Caco-2 (cell line): ENCODE measurements at regions not wholly inside any gene's neighbourhood (a gene's known extent, or its start where the extent isn't known, plus 50 kb on each side); places are given as distances from the start of the nearest gene placed in this dataset.
A peak's percentile ranks its signal among the peaks of the same experiment; 100 is the strongest.

Experiments
- BruUV-seq: library from RNA; stranded (reverse); fragments of 400-500 nt; replicated peaks from 2 replicates; lab custom pipeline; 2021; lab: Mats Ljungman, UMichigan
- CTCF ChIA-PET: fragments of 300-600 bp; sonication (Branson Sonifier 250); formaldehyde crosslinking; loops from one replicate; lab custom pipeline; 2022; ENCODE audit warnings: antibody characterized with exemption; lab: Charles Lee
- POLR2A ChIA-PET: fragments of 300-600 bp; sonication (Branson Sonifier 250); formaldehyde crosslinking; loops from one replicate; lab custom pipeline; 2022; ENCODE audit warnings: antibody characterized with exemption; lab: Charles Lee
- DNase-seq, 2 experiments: peaks; one replicate each; pipeline versions ENCODE4 v3.0.0 to v3.0.0-alpha.2; 2020 to 2022
- H3K27me3 ChIP-seq: replicated peaks from 2 replicates; pipeline ENCODE4 v1.6.0; 2011; ENCODE audit warnings: low read length; ENCODE audit not compliant: control insufficient read depth, insufficient read depth
- H3K36me3 ChIP-seq: 2 replicates; pipeline ENCODE4 v1.5.1; 2011; ENCODE audit warnings: low read length; ENCODE audit not compliant: control insufficient read depth, insufficient read depth
- H3K4me1 ChIP-seq: fragments of 250-450 bp; sonication (Bioruptor Pico); 2 replicates; pipeline ENCODE4 v1.5.1; 2020; ENCODE audit warnings: mild to moderate bottlenecking
- H3K4me3 ChIP-seq: 2 replicates; pipeline ENCODE4 v1.5.1; 2011; ENCODE audit warnings: low read depth, mild to moderate bottlenecking, control low read depth, low read length
- H3K9me3 ChIP-seq: fragments of 250-450 bp; sonication (Bioruptor Pico); 2 replicates; pipeline ENCODE4 v1.5.1; 2020; ENCODE audit warnings: mild to moderate bottlenecking, moderate library complexity
- H3K27ac Mint-ChIP-seq: one replicate; pipeline ENCODE4 v1.8.0; 2022; ENCODE audit warnings: mixed read lengths; ENCODE audit not compliant: unreplicated experiment
- H3K27me3 Mint-ChIP-seq: one replicate; pipeline ENCODE4 v1.8.0; 2022; ENCODE audit warnings: mixed read lengths; ENCODE audit not compliant: insufficient read depth, unreplicated experiment
- H3K36me3 Mint-ChIP-seq: one replicate; pipeline ENCODE4 v1.8.0; 2022; ENCODE audit warnings: mild to moderate bottlenecking, mixed read lengths; ENCODE audit not compliant: insufficient read depth, unreplicated experiment
- H3K4me1 Mint-ChIP-seq: one replicate; pipeline ENCODE4 v1.8.0; 2022; ENCODE audit warnings: low read depth, mixed read lengths; ENCODE audit not compliant: unreplicated experiment
- H3K4me3 Mint-ChIP-seq: one replicate; pipeline ENCODE4 v1.8.0; 2022; ENCODE audit warnings: mild to moderate bottlenecking, moderate library complexity, mixed read lengths; ENCODE audit not compliant: unreplicated experiment
- H3K9me3 Mint-ChIP-seq: one replicate; pipeline ENCODE4 v1.8.0; 2022; ENCODE audit warnings: mixed read lengths; ENCODE audit not compliant: unreplicated experiment
- intact Hi-C: fragments of 100-400 bp; cut with micrococcal nuclease; formaldehyde crosslinking; loops from one replicate; pipeline ENCODE4 v1.10.0; 2022; ENCODE audit not compliant: unreplicated experiment
- TF ChIP-seq, protein P1 (sequence below), 2 experiments: fragments of 200-600 bp in 1 of 2; IDR thresholded peaks; 1 replicate in 1 of 2; 2 replicates in 1 of 2; pipeline versions ENCODE4 v1.5.1 to v1.8.0; 2011 to 2022; ENCODE audit warnings: antibody characterized with exemption in 1 of 2, control low read depth in 1 of 2, inconsistent platforms in 1 of 2, low read depth in 1 of 2, low read length in 1 of 2, mild to moderate bottlenecking in 1 of 2, moderate library complexity in 1 of 2; ENCODE audit not compliant: insufficient read depth in 1 of 2, severe bottlenecking in 1 of 2, unreplicated experiment in 1 of 2

DNA sequence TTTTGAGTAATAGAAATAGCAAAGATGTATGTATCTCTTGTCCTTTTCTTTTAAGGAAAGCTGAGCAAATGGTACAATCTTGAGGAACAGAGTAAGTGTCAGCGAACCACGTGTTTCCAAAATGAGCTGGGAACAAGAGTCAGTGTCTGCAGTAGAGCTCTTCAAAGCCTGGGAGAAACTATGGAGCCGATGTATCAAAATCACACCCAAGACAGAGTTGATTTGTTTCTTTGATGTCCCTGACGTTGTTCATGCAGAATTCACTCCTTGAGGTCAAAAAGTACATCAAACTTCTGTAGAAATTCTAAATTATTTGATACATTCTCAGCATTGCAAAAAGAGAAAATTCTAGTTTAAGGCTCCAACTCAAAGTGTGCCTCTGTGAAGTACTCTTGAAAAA is 216.5 kb downstream of the SKIDA1 start:
- Histone ChIP-seq H3K4me3 (no peak overlapping the region), H3K4me1 (peaks cover 25% of the 10 kb centered on the region), H3K36me3 (no peaks in the 10 kb centered on the region), H3K27me3 (no peaks in the 10 kb centered on the region), H3K9me3 (no peaks in the 10 kb centered on the region)
- H3K27me3 Mint-ChIP-seq = no peaks in the 10 kb centered on the region
- peaks cover 36% of the 10 kb centered on the region for H3K4me1 Mint-ChIP-seq
- no peak overlapping the region for H3K4me3 Mint-ChIP-seq
- TF ChIP-seq, protein P1, sequence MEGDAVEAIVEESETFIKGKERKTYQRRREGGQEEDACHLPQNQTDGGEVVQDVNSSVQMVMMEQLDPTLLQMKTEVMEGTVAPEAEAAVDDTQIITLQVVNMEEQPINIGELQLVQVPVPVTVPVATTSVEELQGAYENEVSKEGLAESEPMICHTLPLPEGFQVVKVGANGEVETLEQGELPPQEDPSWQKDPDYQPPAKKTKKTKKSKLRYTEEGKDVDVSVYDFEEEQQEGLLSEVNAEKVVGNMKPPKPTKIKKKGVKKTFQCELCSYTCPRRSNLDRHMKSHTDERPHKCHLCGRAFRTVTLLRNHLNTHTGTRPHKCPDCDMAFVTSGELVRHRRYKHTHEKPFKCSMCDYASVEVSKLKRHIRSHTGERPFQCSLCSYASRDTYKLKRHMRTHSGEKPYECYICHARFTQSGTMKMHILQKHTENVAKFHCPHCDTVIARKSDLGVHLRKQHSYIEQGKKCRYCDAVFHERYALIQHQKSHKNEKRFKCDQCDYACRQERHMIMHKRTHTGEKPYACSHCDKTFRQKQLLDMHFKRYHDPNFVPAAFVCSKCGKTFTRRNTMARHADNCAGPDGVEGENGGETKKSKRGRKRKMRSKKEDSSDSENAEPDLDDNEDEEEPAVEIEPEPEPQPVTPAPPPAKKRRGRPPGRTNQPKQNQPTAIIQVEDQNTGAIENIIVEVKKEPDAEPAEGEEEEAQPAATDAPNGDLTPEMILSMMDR (IDR thresholded peaks at IDR 0.05; ENCODE audit: insufficient read depth in 1 of 2, low read depth in 1 of 2, low read length in 1 of 2, severe bottlenecking in 1 of 2, unreplicated experiment in 1 of 2) = no peak
- CTCF ChIA-PET = no interaction called here
- peaks cover 9% of the 10 kb centered on the region for H3K36me3 Mint-ChIP-seq
- DNase-seq = no peak
- H3K27ac Mint-ChIP-seq = peak overlapping the region; percentile 53
- H3K9me3 Mint-ChIP-seq = peaks cover 13% of the 10 kb centered on the region
- intact Hi-C loops = no loop called here
- no TSS peak for BruUV-seq
- POLR2A ChIA-PET = no interaction called here

DNA sequence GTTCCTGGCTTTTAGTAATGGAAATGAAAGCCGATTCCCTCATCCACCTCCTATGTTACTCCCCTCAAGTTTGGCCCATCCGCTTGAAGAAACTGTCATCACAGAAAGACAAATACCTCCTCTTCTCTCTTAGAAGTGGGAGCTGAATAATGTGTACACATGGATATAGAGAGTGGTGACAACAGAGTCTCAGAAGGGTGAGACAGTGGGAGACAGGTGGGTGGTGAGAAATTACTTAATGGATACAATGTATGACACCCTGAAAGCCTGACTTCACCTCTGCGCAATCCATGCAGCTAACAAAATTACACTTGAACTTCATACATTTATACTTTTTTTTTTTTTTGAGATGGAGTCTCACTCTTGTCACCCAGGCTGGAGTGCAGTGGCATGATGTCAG is 217.5 kb downstream of the SKIDA1 start:
- Histone ChIP-seq H3K4me1 (peaks cover 26% of the 10 kb centered on the region), H3K4me3 (no peak overlapping the region), H3K36me3 (no peaks in the 10 kb centered on the region), H3K9me3 (no peaks in the 10 kb centered on the region), H3K27me3 (no peaks in the 10 kb centered on the region)
- H3K27me3 Mint-ChIP-seq = no peaks in the 10 kb centered on the region
- intact Hi-C loops = no loop called here
- H3K9me3 Mint-ChIP-seq = peaks cover 13% of the 10 kb centered on the region
- TF ChIP-seq, protein P1 (IDR thresholded peaks at IDR 0.05; ENCODE audit: insufficient read depth in 1 of 2, low read depth in 1 of 2, low read length in 1 of 2, severe bottlenecking in 1 of 2, unreplicated experiment in 1 of 2) = no peak
- CTCF ChIA-PET = no interaction called here
- H3K36me3 Mint-ChIP-seq = peaks cover 11% of the 10 kb centered on the region
- no TSS peak for BruUV-seq
- peak overlapping the region; percentile 53 for H3K27ac Mint-ChIP-seq
- no peak overlapping the region for H3K4me3 Mint-ChIP-seq
- POLR2A ChIA-PET = no interaction called here
- DNase-seq = no peak
- H3K4me1 Mint-ChIP-seq = peaks cover 29% of the 10 kb centered on the region

DNA sequence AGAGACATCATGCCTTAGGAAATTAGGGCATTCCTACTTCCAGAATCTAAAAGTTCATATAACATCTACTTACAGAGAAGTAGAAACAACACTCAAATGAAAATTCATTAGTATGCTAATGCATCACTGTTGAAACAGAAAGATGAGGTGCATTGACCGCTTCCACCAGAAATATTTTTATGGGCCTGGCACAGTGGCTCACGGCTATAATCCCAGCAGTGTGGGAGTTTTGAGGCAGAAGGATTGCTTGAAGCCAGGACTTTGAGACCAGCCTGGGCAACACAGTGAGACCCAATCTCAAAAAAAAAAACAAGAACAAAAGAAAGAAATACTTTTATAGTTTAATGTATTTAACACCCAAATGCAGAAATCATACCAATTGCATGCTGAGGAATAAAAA is 220.9 kb downstream of the SKIDA1 start:
- Histone ChIP-seq H3K4me3 (no peak overlapping the region), H3K4me1 (peaks cover 27% of the 10 kb centered on the region), H3K36me3 (no peaks in the 10 kb centered on the region), H3K9me3 (no peaks in the 10 kb centered on the region), H3K27me3 (no peaks in the 10 kb centered on the region)
- CTCF ChIA-PET = no interaction called here
- Mint-ChIP-seq H3K36me3 (peaks cover 11% of the 10 kb centered on the region), H3K27me3 (no peaks in the 10 kb centered on the region), H3K4me3 (no peak overlapping the region), H3K27ac (peak overlapping the region; percentile 93), H3K4me1 (peaks cover 37% of the 10 kb centered on the region), H3K9me3 (peaks cover 13% of the 10 kb centered on the region)
- no peak for DNase-seq
- TF ChIP-seq, protein P1 (IDR thresholded peaks at IDR 0.05; ENCODE audit: insufficient read depth in 1 of 2, low read depth in 1 of 2, low read length in 1 of 2, severe bottlenecking in 1 of 2, unreplicated experiment in 1 of 2) = no peak
- POLR2A ChIA-PET = no interaction called here
- intact Hi-C loops = loop anchor here (1.0 kb wide), 6 partner anchors 10 to 95 kb away; no protein-coding TSS in a partner anchor
- no TSS peak for BruUV-seq
